HTR-8/SVneo (cell line): ENCODE measurements at regions not wholly inside any gene's neighbourhood (a gene's known extent, or its start where the extent isn't known, plus 50 kb on each side); places are given as distances from the start of the nearest gene placed in this dataset.
"Not testable (repeated sequence)": the region's sequence is repeated elsewhere in the genome, so short reads cannot be mapped to it uniquely, and the experiment has no call there.

Experiments
- DNase-seq: peaks from one replicate; pipeline ENCODE4 v3.0.0; 2011; ENCODE audit warnings: low spot score, mixed read lengths; ENCODE audit not compliant: insufficient read length
- FAIRE-seq: peaks from 2 replicates; lab custom pipeline; 2011; peaks lifted over from hg19 to GRCh38; lab: Jason Lieb, UNC

GRCh38 chr7:138355254-138355653 lies 104.8 kb upstream of the TRIM24 start:
- FAIRE-seq (no peak), DNase-seq (no peak)

- FAIRE-seq (no peak), DNase-seq (no peak)
Measured at GRCh38 chr7:138358850-138359341, 101.2 kb upstream of the TRIM24 start.

GRCh38 chr7:138359870-138360559 lies 100.0 kb upstream of the TRIM24 start:
- DNase-seq (no peak), FAIRE-seq (no peak)

- FAIRE-seq = no peak
- DNase-seq = no peak
Measured at GRCh38 chr7:138363721-138364120, 96.3 kb upstream of the TRIM24 start.

- FAIRE-seq, DNase-seq: not testable (repeated sequence)
Measured at GRCh38 chr7:138366137-138366536, 93.9 kb upstream of the TRIM24 start.

- not testable (repeated sequence) for DNase-seq, FAIRE-seq
Measured at GRCh38 chr7:138366676-138367075, 93.4 kb upstream of the TRIM24 start.

- no peak for FAIRE-seq
Measured at GRCh38 chr7:138369797-138370196, 90.3 kb upstream of the TRIM24 start.

GRCh38 chr7:138370956-138371355 lies 89.1 kb upstream of the TRIM24 start:
- FAIRE-seq (no peak), DNase-seq (no peak)

More at GRCh38 chr7:138369797-138370196, 90.3 kb upstream of the TRIM24 start:
- no peak for DNase-seq

- FAIRE-seq = no peak
Measured at GRCh38 chr7:138374119-138374693, 85.9 kb upstream of the TRIM24 start.

GRCh38 chr7:138377306-138377705 lies 82.8 kb upstream of the TRIM24 start:
- FAIRE-seq (no peak), DNase-seq (no peak)

More at GRCh38 chr7:138374119-138374693, 85.9 kb upstream of the TRIM24 start:
- DNase-seq = no peak

GRCh38 chr7:138378741-138379559 lies 81.1 kb upstream of the TRIM24 start:
- DNase-seq (no peak), FAIRE-seq (no peak)

GRCh38 chr7:138382862-138383565 lies 77.0 kb upstream of the TRIM24 start:
- DNase-seq (no peak), FAIRE-seq (no peak)

- DNase-seq (no peak), FAIRE-seq (no peak)
Measured at GRCh38 chr7:138386821-138387220, 73.2 kb upstream of the TRIM24 start.

- FAIRE-seq (no peak), DNase-seq (no peak)
Measured at GRCh38 chr7:138387755-138388475, 72.1 kb upstream of the TRIM24 start.

- no peak for FAIRE-seq
- no peak for DNase-seq
Measured at GRCh38 chr7:138388673-138389491, 71.2 kb upstream of the TRIM24 start.

- FAIRE-seq (no peak), DNase-seq (no peak)
Measured at GRCh38 chr7:138395763-138396162, 64.3 kb upstream of the TRIM24 start.

GRCh38 chr7:138396251-138397070 lies 63.6 kb upstream of the TRIM24 start:
- no peak for DNase-seq
- FAIRE-seq = no peak

GRCh38 chr7:138397071-138397433 lies 63.0 kb upstream of the TRIM24 start:
- FAIRE-seq, DNase-seq: not testable (repeated sequence)
